ENCODE measurements at regions not wholly inside any gene's neighbourhood (a gene's known extent, or its start where the extent isn't known, plus 50 kb on each side); places are given as distances from the start of the nearest gene placed in this dataset.
"Not testable (repeated sequence)": the region's sequence is repeated elsewhere in the genome, so short reads cannot be mapped to it uniquely, and the experiment has no call there.

GRCh38 chr10:78096486-78096885 lies 62.8 kb downstream of the RPS24 start:
- WGBS (ENCODE audit: low lambda C conversion rate), result 64% methylated on average over 6 of the region's 8 CpGs
- H3K79me2 ChIP-seq (ENCODE audit: insufficient read depth); H3K36me3 ChIP-seq (replicated peaks in 1 of 2; ENCODE audit: control insufficient read depth in 1 of 2, insufficient read depth in 2 of 2, low read length in 1 of 2); H3K4me1 ChIP-seq (ENCODE audit: control insufficient read depth in 1 of 2, insufficient read depth in 2 of 2, low read depth in 1 of 2, low read length in 1 of 2); H3K9me2 ChIP-seq; H3K9ac ChIP-seq; H3K27me3 ChIP-seq (ENCODE audit: insufficient read depth); H2AFZ ChIP-seq (ENCODE audit: low read depth); H3F3A ChIP-seq (replicated peaks; ENCODE audit: insufficient read depth); H3K4me2 ChIP-seq; DNase-seq; H4K20me1 ChIP-seq (ENCODE audit: insufficient read depth); H3K4me3 ChIP-seq (ENCODE audit: low read depth in 2 of 2, low read length in 1 of 2); H3K27ac ChIP-seq (ENCODE audit: low read depth in 2 of 2, low read length in 1 of 2); H3K9me3 ChIP-seq: not testable (repeated sequence)
- ChIA-PET POLR2A (interaction anchor here (0.5 kb wide), 1 partner anchor 1098 kb away, joined by 3 read pairs; no protein-coding TSS in a partner anchor), CTCF (interaction anchor here (1.2 kb wide), 1 partner anchor 49 kb away, joined by 5 read pairs; no protein-coding TSS in a partner anchor)

GRCh38 chr10:78102593-78102992 lies 68.9 kb downstream of the RPS24 start:
- H3K9me2 ChIP-seq; H3K4me3 ChIP-seq (ENCODE audit: low read depth in 2 of 2, low read length in 1 of 2); H3K36me3 ChIP-seq (replicated peaks in 1 of 2; ENCODE audit: control insufficient read depth in 1 of 2, insufficient read depth in 2 of 2, low read length in 1 of 2); POLR2A ChIA-PET; H3K27me3 ChIP-seq (ENCODE audit: insufficient read depth); H3K4me2 ChIP-seq; CTCF ChIA-PET; H3K9ac ChIP-seq; H4K20me1 ChIP-seq (ENCODE audit: insufficient read depth); H3K9me3 ChIP-seq; H2AFZ ChIP-seq (ENCODE audit: low read depth); H3K4me1 ChIP-seq (ENCODE audit: control insufficient read depth in 1 of 2, insufficient read depth in 2 of 2, low read depth in 1 of 2, low read length in 1 of 2); DNase-seq; H3K27ac ChIP-seq (ENCODE audit: low read depth in 2 of 2, low read length in 1 of 2); H3F3A ChIP-seq (replicated peaks; ENCODE audit: insufficient read depth); H3K79me2 ChIP-seq (ENCODE audit: insufficient read depth): not testable (repeated sequence)
- 76% methylated on average over 2 of the region's 2 CpGs for WGBS (ENCODE audit: low lambda C conversion rate)

GRCh38 chr10:78109210-78109609 lies 75.5 kb downstream of the RPS24 start:
- DNase-seq, result no peak
- Histone ChIP-seq H3K4me3 (ENCODE audit: low read depth in 2 of 2, low read length in 1 of 2) (no peak overlapping the region), H3K4me2 (no peak overlapping the region), H4K20me1 (ENCODE audit: insufficient read depth) (no peaks in the 10 kb centered on the region), H3K9me2 (no peaks in the 10 kb centered on the region), H3F3A (replicated peaks; ENCODE audit: insufficient read depth) (no peaks in the 10 kb centered on the region), H3K9ac (no peak overlapping the region), H3K79me2 (ENCODE audit: insufficient read depth) (no peaks in the 10 kb centered on the region), H3K4me1 (ENCODE audit: control insufficient read depth in 1 of 2, insufficient read depth in 2 of 2, low read depth in 1 of 2, low read length in 1 of 2) (no peaks in the 10 kb centered on the region), H3K9me3 (no peaks in the 10 kb centered on the region), H3K27ac (ENCODE audit: low read depth in 2 of 2, low read length in 1 of 2) (no peak overlapping the region), H3K36me3 (replicated peaks in 1 of 2; ENCODE audit: control insufficient read depth in 1 of 2, insufficient read depth in 2 of 2, low read length in 1 of 2) (no peaks in the 10 kb centered on the region), H2AFZ (ENCODE audit: low read depth) (no peak overlapping the region), H3K27me3 (ENCODE audit: insufficient read depth) (no peaks in the 10 kb centered on the region; the same call in 1 of the 2 replicates)
- ChIA-PET POLR2A (interaction anchor here (0.6 kb wide), 1 partner anchor 489 kb away, joined by 3 read pairs; no protein-coding TSS in a partner anchor), CTCF (interaction anchor here (0.9 to 1.0 kb wide), 2 partner anchors 38 to 62 kb away, joined by 3 read pairs; no protein-coding TSS in a partner anchor)
- TF ChIP-seq CTCF (IDR thresholded peaks at IDR 0.05) (no peak), GABPA (IDR thresholded peaks at IDR 0.05; ENCODE audit: low read depth) (no peak), MXI1 (IDR thresholded peaks at IDR 0.05; ENCODE audit: low read depth, low read length) (no peak), NRF1 (IDR thresholded peaks at IDR 0.05; ENCODE audit: low read depth, low read length) (no peak), RXRA (IDR thresholded peaks at IDR 0.05; ENCODE audit: borderline replicate concordance, low read depth) (no peak), SMC3 (IDR thresholded peaks at IDR 0.05; ENCODE audit: low read depth, low read length) (no peak), POLR2AphosphoS5 (IDR thresholded peaks at IDR 0.05; ENCODE audit: low read depth, low read length) (no peak), MAX (IDR thresholded peaks at IDR 0.05; ENCODE audit: low read depth) (no peak), TEAD4 (IDR thresholded peaks at IDR 0.05; ENCODE audit: borderline replicate concordance, insufficient read depth) (no peak), JUND (IDR thresholded peaks at IDR 0.05) (no peak), FOXM1 (IDR thresholded peaks at IDR 0.05; ENCODE audit: low read depth) (no peak), NFIC (IDR thresholded peaks at IDR 0.05; ENCODE audit: borderline replicate concordance) (no peak), MEF2A (IDR thresholded peaks at IDR 0.05; ENCODE audit: borderline replicate concordance, low read depth) (no peak), RAD21 (IDR thresholded peaks at IDR 0.05; ENCODE audit: low read length) (no peak)
- TF ChIP-seq, protein P1, sequence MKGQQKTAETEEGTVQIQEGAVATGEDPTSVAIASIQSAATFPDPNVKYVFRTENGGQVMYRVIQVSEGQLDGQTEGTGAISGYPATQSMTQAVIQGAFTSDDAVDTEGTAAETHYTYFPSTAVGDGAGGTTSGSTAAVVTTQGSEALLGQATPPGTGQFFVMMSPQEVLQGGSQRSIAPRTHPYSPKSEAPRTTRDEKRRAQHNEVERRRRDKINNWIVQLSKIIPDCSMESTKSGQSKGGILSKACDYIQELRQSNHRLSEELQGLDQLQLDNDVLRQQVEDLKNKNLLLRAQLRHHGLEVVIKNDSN (IDR thresholded peaks at IDR 0.05; ENCODE audit: borderline replicate concordance, low read depth), result no peak
- WGBS (ENCODE audit: low lambda C conversion rate), result 36% methylated on average over 2 of the region's 2 CpGs
